ENCODE measurements at regions not wholly inside any gene's neighbourhood (a gene's known extent, or its start where the extent isn't known, plus 50 kb on each side); places are given as distances from the start of the nearest gene placed in this dataset.

- peak overlapping the region; percentile 85 for H2AFZ ChIP-seq (ENCODE audit: low read length)
- peaks cover 0 to 42% (median 0%) of the 10 kb centered on the region in 3 experiments for H3K27me3 ChIP-seq (ENCODE audit: control insufficient read depth in 3 of 3, insufficient read depth in 3 of 3, low read depth in 1 of 3, low read length in 3 of 3)
- H3K27ac ChIP-seq (replicated peaks; ENCODE audit: low read length): no peak overlapping the region
Measured at GRCh38 chr6:27547157-27548075, 74.5 kb upstream of the ZNF184 start.

GRCh38 chr6:27546522-27546921 lies 73.6 kb upstream of the ZNF184 start:
- Histone ChIP-seq H3K4me1 (ENCODE audit: control insufficient read depth in 2 of 2, insufficient read depth in 1 of 2, low read depth in 1 of 2, low read length in 2 of 2) (no peaks in the 10 kb centered on the region), H2BK5ac (ENCODE audit: low read length) (no peak overlapping the region), H3K27me3 (ENCODE audit: control insufficient read depth in 3 of 3, insufficient read depth in 3 of 3, low read depth in 1 of 3, low read length in 3 of 3) (peaks cover 0 to 47% (median 0%) of the 10 kb centered on the region in 3 experiments), H3K14ac (ENCODE audit: low read length) (no peak overlapping the region), H3K9ac (ENCODE audit: low read depth, low read length, poor library complexity) (no peak overlapping the region), H3K4me2 (ENCODE audit: insufficient read depth, low read length, poor library complexity, severe bottlenecking) (no peak overlapping the region), H2BK15ac (ENCODE audit: low read length) (no peak overlapping the region), H4K8ac (ENCODE audit: low read depth, low read length) (no peak overlapping the region), H3K18ac (ENCODE audit: low read length) (no peak overlapping the region), H3K4ac (ENCODE audit: low read length) (no peak overlapping the region), H2AFZ (ENCODE audit: low read length) (no peak overlapping the region), H3K4me3 (ENCODE audit: low read length in 2 of 2) (no peak overlapping the region), H2BK12ac (ENCODE audit: low read length) (no peak overlapping the region), H3K36me3 (replicated peaks in 1 of 2; ENCODE audit: control insufficient read depth in 2 of 2, insufficient read depth in 2 of 2, low read length in 2 of 2) (no peaks in the 10 kb centered on the region), H2AK5ac (ENCODE audit: low read depth, low read length) (no peak overlapping the region), H2BK120ac (ENCODE audit: low read depth, low read length) (no peak overlapping the region), H4K91ac (ENCODE audit: low read depth, low read length, poor library complexity) (no peak overlapping the region), H3K9me3 (replicated peaks in 1 of 2; ENCODE audit: control insufficient read depth in 2 of 2, insufficient read depth in 1 of 2, low read depth in 1 of 2, low read length in 2 of 2) (peaks cover 3 to 6% of the 10 kb centered on the region in 2 donors), H3K23ac (ENCODE audit: low read depth, low read length, poor library complexity) (no peak overlapping the region), H3K27ac (replicated peaks; ENCODE audit: low read length) (no peak overlapping the region), H3K79me1 (ENCODE audit: low read depth, low read length) (no peaks in the 10 kb centered on the region)
- WGBS, 2 donors (ENCODE audit: extremely low coverage in 2 of 2, insufficient read length in 2 of 2, insufficient replicate concordance in 1 of 2): no CpG with 5 or more reads among the region's 7 CpGs
- no peak for DNase-seq (ENCODE audit: low spot score)

More at GRCh38 chr6:27547157-27548075, 74.5 kb upstream of the ZNF184 start:
- no peak overlapping the region for H2BK15ac ChIP-seq (ENCODE audit: low read length)
- no peak overlapping the region for H3K18ac ChIP-seq (ENCODE audit: low read length)
- no peak overlapping the region for H2BK5ac ChIP-seq (ENCODE audit: low read length)
- no peak overlapping the region for H3K9ac ChIP-seq (ENCODE audit: low read depth, low read length, poor library complexity)
- H3K79me1 ChIP-seq (ENCODE audit: low read depth, low read length): no peaks in the 10 kb centered on the region
- no CpG with 5 or more reads among the region's 23 CpGs for WGBS, 2 donors (ENCODE audit: extremely low coverage in 2 of 2, insufficient read length in 2 of 2, insufficient replicate concordance in 1 of 2)
- no peak overlapping the region for H4K91ac ChIP-seq (ENCODE audit: low read depth, low read length, poor library complexity)
- peak overlapping the region; percentile 52 to 83 for H3K4me3 ChIP-seq (ENCODE audit: low read length in 2 of 2)
- no peak overlapping the region for H2AK5ac ChIP-seq (ENCODE audit: low read depth, low read length)
- H3K23ac ChIP-seq (ENCODE audit: low read depth, low read length, poor library complexity): no peak overlapping the region
- H3K14ac ChIP-seq (ENCODE audit: low read length): no peak overlapping the region
- H3K4ac ChIP-seq (ENCODE audit: low read length): no peak overlapping the region
- no peak for DNase-seq (ENCODE audit: low spot score)
- no peaks in the 10 kb centered on the region for H3K36me3 ChIP-seq (replicated peaks in 1 of 2; ENCODE audit: control insufficient read depth in 2 of 2, insufficient read depth in 2 of 2, low read length in 2 of 2)
- peak overlapping the region; percentile 48 for H3K4me2 ChIP-seq (ENCODE audit: insufficient read depth, low read length, poor library complexity, severe bottlenecking)
- no peak overlapping the region for H2BK120ac ChIP-seq (ENCODE audit: low read depth, low read length)
- H2BK12ac ChIP-seq (ENCODE audit: low read length): no peak overlapping the region
- peaks cover 0 to 6% of the 10 kb centered on the region in 2 donors for H3K9me3 ChIP-seq (replicated peaks in 1 of 2; ENCODE audit: control insufficient read depth in 2 of 2, insufficient read depth in 1 of 2, low read depth in 1 of 2, low read length in 2 of 2)
- no peaks in the 10 kb centered on the region for H3K4me1 ChIP-seq (ENCODE audit: control insufficient read depth in 2 of 2, insufficient read depth in 1 of 2, low read depth in 1 of 2, low read length in 2 of 2)
- H4K8ac ChIP-seq (ENCODE audit: low read depth, low read length): no peak overlapping the region

GRCh38 chr6:27545271-27546046 lies 72.6 kb upstream of the ZNF184 start:
- Histone ChIP-seq H3K18ac (ENCODE audit: low read length) (no peak overlapping the region), H3K9me3 (replicated peaks in 1 of 2; ENCODE audit: control insufficient read depth in 2 of 2, insufficient read depth in 1 of 2, low read depth in 1 of 2, low read length in 2 of 2) (peaks cover 3 to 6% of the 10 kb centered on the region in 2 donors), H4K91ac (ENCODE audit: low read depth, low read length, poor library complexity) (no peak overlapping the region), H3K79me1 (ENCODE audit: low read depth, low read length) (no peaks in the 10 kb centered on the region), H3K4me3 (ENCODE audit: low read length in 2 of 2) (peak overlapping the region; percentile 16 to 86), H2AK5ac (ENCODE audit: low read depth, low read length) (no peak overlapping the region), H2AFZ (ENCODE audit: low read length) (peak overlapping the region; percentile 53), H3K4ac (ENCODE audit: low read length) (no peak overlapping the region), H2BK5ac (ENCODE audit: low read length) (no peak overlapping the region), H3K27me3 (ENCODE audit: control insufficient read depth in 3 of 3, insufficient read depth in 3 of 3, low read depth in 1 of 3, low read length in 3 of 3) (peaks cover 0 to 47% (median 0%) of the 10 kb centered on the region in 3 experiments), H3K23ac (ENCODE audit: low read depth, low read length, poor library complexity) (no peak overlapping the region), H3K36me3 (replicated peaks in 1 of 2; ENCODE audit: control insufficient read depth in 2 of 2, insufficient read depth in 2 of 2, low read length in 2 of 2) (no peaks in the 10 kb centered on the region), H3K14ac (ENCODE audit: low read length) (no peak overlapping the region), H4K8ac (ENCODE audit: low read depth, low read length) (no peak overlapping the region), H2BK120ac (ENCODE audit: low read depth, low read length) (no peak overlapping the region), H3K27ac (replicated peaks; ENCODE audit: low read length) (no peak overlapping the region), H2BK15ac (ENCODE audit: low read length) (no peak overlapping the region), H3K4me1 (ENCODE audit: control insufficient read depth in 2 of 2, insufficient read depth in 1 of 2, low read depth in 1 of 2, low read length in 2 of 2) (no peaks in the 10 kb centered on the region), H3K9ac (ENCODE audit: low read depth, low read length, poor library complexity) (no peak overlapping the region), H2BK12ac (ENCODE audit: low read length) (no peak overlapping the region), H3K4me2 (ENCODE audit: insufficient read depth, low read length, poor library complexity, severe bottlenecking) (peak overlapping the region; percentile 69)
- no CpG with 5 or more reads among the region's 32 CpGs for WGBS, 2 donors (ENCODE audit: extremely low coverage in 2 of 2, insufficient read length in 2 of 2, insufficient replicate concordance in 1 of 2)
- DNase-seq (ENCODE audit: low spot score): no peak
